ENCODE measurements at regions not wholly inside any gene's neighbourhood (a gene's known extent, or its start where the extent isn't known, plus 50 kb on each side); places are given as distances from the start of the nearest gene placed in this dataset.

DNA sequence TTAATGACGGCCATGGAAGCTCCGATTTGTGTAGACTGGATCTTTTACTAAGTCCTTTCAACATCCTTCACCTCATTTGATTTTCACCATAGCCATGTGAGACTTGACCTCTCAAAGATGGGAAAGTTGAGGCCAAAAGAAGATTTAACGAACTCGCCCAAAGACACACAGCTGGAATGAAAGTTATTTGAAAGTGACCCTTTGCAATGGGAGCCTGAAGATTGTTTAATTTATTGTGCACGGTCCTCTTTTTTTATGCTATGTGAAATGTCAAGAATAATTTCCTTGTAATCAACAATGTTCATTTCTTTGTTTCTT, 58.0 kb upstream of the COPS8 start (continued):
- TF ChIP-seq, protein P1, sequence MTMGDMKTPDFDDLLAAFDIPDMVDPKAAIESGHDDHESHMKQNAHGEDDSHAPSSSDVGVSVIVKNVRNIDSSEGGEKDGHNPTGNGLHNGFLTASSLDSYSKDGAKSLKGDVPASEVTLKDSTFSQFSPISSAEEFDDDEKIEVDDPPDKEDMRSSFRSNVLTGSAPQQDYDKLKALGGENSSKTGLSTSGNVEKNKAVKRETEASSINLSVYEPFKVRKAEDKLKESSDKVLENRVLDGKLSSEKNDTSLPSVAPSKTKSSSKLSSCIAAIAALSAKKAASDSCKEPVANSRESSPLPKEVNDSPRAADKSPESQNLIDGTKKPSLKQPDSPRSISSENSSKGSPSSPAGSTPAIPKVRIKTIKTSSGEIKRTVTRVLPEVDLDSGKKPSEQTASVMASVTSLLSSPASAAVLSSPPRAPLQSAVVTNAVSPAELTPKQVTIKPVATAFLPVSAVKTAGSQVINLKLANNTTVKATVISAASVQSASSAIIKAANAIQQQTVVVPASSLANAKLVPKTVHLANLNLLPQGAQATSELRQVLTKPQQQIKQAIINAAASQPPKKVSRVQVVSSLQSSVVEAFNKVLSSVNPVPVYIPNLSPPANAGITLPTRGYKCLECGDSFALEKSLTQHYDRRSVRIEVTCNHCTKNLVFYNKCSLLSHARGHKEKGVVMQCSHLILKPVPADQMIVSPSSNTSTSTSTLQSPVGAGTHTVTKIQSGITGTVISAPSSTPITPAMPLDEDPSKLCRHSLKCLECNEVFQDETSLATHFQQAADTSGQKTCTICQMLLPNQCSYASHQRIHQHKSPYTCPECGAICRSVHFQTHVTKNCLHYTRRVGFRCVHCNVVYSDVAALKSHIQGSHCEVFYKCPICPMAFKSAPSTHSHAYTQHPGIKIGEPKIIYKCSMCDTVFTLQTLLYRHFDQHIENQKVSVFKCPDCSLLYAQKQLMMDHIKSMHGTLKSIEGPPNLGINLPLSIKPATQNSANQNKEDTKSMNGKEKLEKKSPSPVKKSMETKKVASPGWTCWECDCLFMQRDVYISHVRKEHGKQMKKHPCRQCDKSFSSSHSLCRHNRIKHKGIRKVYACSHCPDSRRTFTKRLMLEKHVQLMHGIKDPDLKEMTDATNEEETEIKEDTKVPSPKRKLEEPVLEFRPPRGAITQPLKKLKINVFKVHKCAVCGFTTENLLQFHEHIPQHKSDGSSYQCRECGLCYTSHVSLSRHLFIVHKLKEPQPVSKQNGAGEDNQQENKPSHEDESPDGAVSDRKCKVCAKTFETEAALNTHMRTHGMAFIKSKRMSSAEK (CRISPR knock-in tag; IDR thresholded peaks at IDR 0.05; ENCODE audit: borderline replicate concordance), result no peak
- TF ChIP-seq, protein P2, sequence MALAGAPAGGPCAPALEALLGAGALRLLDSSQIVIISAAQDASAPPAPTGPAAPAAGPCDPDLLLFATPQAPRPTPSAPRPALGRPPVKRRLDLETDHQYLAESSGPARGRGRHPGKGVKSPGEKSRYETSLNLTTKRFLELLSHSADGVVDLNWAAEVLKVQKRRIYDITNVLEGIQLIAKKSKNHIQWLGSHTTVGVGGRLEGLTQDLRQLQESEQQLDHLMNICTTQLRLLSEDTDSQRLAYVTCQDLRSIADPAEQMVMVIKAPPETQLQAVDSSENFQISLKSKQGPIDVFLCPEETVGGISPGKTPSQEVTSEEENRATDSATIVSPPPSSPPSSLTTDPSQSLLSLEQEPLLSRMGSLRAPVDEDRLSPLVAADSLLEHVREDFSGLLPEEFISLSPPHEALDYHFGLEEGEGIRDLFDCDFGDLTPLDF (CRISPR knock-in tag; IDR thresholded peaks at IDR 0.05), result no peak
- TF ChIP-seq, protein P3, sequence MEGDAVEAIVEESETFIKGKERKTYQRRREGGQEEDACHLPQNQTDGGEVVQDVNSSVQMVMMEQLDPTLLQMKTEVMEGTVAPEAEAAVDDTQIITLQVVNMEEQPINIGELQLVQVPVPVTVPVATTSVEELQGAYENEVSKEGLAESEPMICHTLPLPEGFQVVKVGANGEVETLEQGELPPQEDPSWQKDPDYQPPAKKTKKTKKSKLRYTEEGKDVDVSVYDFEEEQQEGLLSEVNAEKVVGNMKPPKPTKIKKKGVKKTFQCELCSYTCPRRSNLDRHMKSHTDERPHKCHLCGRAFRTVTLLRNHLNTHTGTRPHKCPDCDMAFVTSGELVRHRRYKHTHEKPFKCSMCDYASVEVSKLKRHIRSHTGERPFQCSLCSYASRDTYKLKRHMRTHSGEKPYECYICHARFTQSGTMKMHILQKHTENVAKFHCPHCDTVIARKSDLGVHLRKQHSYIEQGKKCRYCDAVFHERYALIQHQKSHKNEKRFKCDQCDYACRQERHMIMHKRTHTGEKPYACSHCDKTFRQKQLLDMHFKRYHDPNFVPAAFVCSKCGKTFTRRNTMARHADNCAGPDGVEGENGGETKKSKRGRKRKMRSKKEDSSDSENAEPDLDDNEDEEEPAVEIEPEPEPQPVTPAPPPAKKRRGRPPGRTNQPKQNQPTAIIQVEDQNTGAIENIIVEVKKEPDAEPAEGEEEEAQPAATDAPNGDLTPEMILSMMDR (IDR thresholded peaks at IDR 0.05), result no peak
- TF ChIP-seq, protein P4, sequence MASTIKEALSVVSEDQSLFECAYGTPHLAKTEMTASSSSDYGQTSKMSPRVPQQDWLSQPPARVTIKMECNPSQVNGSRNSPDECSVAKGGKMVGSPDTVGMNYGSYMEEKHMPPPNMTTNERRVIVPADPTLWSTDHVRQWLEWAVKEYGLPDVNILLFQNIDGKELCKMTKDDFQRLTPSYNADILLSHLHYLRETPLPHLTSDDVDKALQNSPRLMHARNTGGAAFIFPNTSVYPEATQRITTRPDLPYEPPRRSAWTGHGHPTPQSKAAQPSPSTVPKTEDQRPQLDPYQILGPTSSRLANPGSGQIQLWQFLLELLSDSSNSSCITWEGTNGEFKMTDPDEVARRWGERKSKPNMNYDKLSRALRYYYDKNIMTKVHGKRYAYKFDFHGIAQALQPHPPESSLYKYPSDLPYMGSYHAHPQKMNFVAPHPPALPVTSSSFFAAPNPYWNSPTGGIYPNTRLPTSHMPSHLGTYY (CRISPR knock-in tag; IDR thresholded peaks at IDR 0.05), result no peak
- TF ChIP-seq MXD4 (CRISPR knock-in tag; IDR thresholded peaks at IDR 0.05; ENCODE audit: borderline replicate concordance), result no peak
- TF ChIP-seq, protein P5, sequence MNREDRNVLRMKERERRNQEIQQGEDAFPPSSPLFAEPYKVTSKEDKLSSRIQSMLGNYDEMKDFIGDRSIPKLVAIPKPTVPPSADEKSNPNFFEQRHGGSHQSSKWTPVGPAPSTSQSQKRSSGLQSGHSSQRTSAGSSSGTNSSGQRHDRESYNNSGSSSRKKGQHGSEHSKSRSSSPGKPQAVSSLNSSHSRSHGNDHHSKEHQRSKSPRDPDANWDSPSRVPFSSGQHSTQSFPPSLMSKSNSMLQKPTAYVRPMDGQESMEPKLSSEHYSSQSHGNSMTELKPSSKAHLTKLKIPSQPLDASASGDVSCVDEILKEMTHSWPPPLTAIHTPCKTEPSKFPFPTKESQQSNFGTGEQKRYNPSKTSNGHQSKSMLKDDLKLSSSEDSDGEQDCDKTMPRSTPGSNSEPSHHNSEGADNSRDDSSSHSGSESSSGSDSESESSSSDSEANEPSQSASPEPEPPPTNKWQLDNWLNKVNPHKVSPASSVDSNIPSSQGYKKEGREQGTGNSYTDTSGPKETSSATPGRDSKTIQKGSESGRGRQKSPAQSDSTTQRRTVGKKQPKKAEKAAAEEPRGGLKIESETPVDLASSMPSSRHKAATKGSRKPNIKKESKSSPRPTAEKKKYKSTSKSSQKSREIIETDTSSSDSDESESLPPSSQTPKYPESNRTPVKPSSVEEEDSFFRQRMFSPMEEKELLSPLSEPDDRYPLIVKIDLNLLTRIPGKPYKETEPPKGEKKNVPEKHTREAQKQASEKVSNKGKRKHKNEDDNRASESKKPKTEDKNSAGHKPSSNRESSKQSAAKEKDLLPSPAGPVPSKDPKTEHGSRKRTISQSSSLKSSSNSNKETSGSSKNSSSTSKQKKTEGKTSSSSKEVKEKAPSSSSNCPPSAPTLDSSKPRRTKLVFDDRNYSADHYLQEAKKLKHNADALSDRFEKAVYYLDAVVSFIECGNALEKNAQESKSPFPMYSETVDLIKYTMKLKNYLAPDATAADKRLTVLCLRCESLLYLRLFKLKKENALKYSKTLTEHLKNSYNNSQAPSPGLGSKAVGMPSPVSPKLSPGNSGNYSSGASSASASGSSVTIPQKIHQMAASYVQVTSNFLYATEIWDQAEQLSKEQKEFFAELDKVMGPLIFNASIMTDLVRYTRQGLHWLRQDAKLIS (CRISPR knock-in tag; IDR thresholded peaks at IDR 0.05; ENCODE audit: borderline replicate concordance), result no peak
- TF ChIP-seq, protein P6, sequence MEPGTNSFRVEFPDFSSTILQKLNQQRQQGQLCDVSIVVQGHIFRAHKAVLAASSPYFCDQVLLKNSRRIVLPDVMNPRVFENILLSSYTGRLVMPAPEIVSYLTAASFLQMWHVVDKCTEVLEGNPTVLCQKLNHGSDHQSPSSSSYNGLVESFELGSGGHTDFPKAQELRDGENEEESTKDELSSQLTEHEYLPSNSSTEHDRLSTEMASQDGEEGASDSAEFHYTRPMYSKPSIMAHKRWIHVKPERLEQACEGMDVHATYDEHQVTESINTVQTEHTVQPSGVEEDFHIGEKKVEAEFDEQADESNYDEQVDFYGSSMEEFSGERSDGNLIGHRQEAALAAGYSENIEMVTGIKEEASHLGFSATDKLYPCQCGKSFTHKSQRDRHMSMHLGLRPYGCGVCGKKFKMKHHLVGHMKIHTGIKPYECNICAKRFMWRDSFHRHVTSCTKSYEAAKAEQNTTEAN (CRISPR knock-in tag; IDR thresholded peaks at IDR 0.05), result no peak
- TF ChIP-seq, protein P7, sequence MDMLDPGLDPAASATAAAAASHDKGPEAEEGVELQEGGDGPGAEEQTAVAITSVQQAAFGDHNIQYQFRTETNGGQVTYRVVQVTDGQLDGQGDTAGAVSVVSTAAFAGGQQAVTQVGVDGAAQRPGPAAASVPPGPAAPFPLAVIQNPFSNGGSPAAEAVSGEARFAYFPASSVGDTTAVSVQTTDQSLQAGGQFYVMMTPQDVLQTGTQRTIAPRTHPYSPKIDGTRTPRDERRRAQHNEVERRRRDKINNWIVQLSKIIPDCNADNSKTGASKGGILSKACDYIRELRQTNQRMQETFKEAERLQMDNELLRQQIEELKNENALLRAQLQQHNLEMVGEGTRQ (CRISPR knock-in tag; IDR thresholded peaks at IDR 0.05), result no peak
- no peak for TF ChIP-seq TCF7 (CRISPR knock-in tag; IDR thresholded peaks at IDR 0.05; ENCODE audit: low read depth)

DNA sequence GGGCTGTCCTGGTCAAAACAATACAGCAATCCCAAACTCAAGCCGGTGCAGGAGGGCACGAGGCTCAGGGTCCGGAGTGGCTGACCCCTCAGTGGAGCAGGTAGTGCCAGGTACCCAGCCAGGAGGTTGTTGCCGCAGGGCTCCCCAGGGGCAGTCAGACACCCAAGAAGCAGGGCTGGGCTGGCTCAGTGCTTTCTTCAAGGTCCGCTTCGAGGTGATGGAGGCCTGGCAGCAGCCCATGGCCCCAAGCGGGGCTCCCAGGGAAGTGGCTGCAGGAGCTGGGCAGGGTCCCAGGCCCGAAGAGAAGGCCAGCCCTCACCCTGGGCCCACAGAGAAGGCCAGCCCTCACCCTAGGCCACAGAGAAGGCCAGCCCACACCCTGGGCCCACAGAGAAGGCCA, 55.3 kb upstream of the COPS8 start:
- TF ChIP-seq, protein P6 (CRISPR knock-in tag; IDR thresholded peaks at IDR 0.05), result no peak
- TF ChIP-seq SOX15 (CRISPR knock-in tag; IDR thresholded peaks at IDR 0.05) (no peak), ZNF416 (CRISPR knock-in tag; IDR thresholded peaks at IDR 0.05) (no peak), IRF2 (CRISPR knock-in tag; IDR thresholded peaks at IDR 0.05; ENCODE audit: borderline replicate concordance, low read depth) (no peak), CREM (CRISPR knock-in tag; IDR thresholded peaks at IDR 0.05) (no peak)
- TF ChIP-seq, protein P8, sequence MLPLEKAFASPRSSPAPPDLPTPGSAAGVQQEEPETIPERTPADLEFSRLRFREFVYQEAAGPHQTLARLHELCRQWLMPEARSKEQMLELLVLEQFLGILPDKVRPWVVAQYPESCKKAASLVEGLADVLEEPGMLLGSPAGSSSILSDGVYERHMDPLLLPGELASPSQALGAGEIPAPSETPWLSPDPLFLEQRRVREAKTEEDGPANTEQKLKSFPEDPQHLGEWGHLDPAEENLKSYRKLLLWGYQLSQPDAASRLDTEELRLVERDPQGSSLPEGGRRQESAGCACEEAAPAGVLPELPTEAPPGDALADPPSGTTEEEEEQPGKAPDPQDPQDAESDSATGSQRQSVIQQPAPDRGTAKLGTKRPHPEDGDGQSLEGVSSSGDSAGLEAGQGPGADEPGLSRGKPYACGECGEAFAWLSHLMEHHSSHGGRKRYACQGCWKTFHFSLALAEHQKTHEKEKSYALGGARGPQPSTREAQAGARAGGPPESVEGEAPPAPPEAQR (CRISPR knock-in tag; IDR thresholded peaks at IDR 0.05), result no peak
- TF ChIP-seq, protein P9, sequence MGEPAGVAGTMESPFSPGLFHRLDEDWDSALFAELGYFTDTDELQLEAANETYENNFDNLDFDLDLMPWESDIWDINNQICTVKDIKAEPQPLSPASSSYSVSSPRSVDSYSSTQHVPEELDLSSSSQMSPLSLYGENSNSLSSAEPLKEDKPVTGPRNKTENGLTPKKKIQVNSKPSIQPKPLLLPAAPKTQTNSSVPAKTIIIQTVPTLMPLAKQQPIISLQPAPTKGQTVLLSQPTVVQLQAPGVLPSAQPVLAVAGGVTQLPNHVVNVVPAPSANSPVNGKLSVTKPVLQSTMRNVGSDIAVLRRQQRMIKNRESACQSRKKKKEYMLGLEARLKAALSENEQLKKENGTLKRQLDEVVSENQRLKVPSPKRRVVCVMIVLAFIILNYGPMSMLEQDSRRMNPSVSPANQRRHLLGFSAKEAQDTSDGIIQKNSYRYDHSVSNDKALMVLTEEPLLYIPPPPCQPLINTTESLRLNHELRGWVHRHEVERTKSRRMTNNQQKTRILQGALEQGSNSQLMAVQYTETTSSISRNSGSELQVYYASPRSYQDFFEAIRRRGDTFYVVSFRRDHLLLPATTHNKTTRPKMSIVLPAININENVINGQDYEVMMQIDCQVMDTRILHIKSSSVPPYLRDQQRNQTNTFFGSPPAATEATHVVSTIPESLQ (CRISPR knock-in tag; IDR thresholded peaks at IDR 0.05), result no peak
- Mint-ChIP-seq H3K9me3 (peaks cover 6% of the 10 kb centered on the region; the same call in 1 of the 2 replicates), H3K36me3 (no peaks in the 10 kb centered on the region), H3K27me3 (ENCODE audit: low read depth) (no peaks in the 10 kb centered on the region; the same call in 1 of the 2 replicates), H3K27ac (no peak overlapping the region), H3K4me1 (peaks cover 2% of the 10 kb centered on the region; the same call in 1 of the 2 replicates), H3K4me3 (no peak overlapping the region)
- CTCF ChIA-PET, result no interaction called here
- no peak for DNase-seq (ENCODE audit: low spot score)
- ATAC-seq, result no peak
- POLR2A ChIA-PET, result no interaction called here
